ENCODE measurements at regions not wholly inside any gene's neighbourhood (a gene's known extent, or its start where the extent isn't known, plus 50 kb on each side); places are given as distances from the start of the nearest gene placed in this dataset.

DNA sequence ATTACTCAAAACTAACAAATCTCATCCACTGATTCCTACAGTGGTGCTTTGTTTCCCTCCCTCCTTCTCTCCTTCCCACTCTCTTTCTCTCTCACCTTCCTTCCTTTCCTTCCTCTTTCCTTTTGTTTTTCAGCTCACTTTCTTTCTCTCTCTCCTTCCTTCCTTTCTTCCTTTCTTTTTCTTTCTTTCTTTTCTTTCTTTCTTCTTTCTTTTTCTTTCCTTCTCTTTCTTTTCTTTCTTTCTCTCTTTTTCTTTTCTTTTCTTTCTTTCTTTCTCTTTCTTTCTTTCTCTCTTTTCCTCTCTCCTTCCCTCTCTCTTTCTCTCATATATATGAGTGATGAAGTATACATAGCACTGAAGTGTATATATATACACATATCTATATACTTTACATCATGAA, 241.4 kb downstream of the CENPW start:
- H3K27ac ChIP-seq, result no peak overlapping the region
- TF ChIP-seq, protein P1, sequence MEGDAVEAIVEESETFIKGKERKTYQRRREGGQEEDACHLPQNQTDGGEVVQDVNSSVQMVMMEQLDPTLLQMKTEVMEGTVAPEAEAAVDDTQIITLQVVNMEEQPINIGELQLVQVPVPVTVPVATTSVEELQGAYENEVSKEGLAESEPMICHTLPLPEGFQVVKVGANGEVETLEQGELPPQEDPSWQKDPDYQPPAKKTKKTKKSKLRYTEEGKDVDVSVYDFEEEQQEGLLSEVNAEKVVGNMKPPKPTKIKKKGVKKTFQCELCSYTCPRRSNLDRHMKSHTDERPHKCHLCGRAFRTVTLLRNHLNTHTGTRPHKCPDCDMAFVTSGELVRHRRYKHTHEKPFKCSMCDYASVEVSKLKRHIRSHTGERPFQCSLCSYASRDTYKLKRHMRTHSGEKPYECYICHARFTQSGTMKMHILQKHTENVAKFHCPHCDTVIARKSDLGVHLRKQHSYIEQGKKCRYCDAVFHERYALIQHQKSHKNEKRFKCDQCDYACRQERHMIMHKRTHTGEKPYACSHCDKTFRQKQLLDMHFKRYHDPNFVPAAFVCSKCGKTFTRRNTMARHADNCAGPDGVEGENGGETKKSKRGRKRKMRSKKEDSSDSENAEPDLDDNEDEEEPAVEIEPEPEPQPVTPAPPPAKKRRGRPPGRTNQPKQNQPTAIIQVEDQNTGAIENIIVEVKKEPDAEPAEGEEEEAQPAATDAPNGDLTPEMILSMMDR (IDR thresholded peaks at IDR 0.05), result no peak
- TF ChIP-seq ZFX (IDR thresholded peaks at IDR 0.05; ENCODE audit: borderline replicate concordance), result no peak

DNA sequence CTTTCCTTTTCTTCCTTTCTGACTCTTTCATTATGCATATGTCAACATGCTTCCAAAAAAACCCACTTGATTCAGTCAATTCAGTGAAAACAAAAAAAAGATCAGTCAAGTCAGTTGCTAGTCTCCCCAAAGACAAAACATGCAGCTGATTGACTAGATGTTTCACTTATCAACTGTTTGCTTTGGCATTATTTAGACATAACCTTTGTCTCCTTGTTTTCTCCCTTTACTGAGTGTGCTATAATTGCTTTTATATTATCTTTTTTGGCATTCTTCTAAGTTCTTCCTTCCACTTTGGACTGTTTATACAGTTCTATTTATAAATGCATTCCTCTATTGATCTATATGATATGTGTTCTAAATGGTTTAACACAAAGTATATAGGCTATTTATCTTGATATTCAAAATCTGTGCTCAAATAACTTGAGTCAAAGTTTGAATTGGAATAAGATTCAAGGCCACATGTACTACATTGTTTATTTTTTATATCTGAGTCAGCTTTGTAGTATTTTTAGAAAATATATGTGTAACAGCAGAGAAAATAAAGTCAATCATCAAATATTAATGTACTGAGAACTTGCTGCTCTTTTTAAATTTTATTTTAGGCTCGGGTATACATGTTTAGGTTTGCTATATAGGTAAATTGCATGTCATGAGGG, 260.5 kb downstream of the CENPW start:
- peak overlapping the region; percentile 16; the same call in 1 of the 2 replicates for H3K27ac ChIP-seq
- no peak for TF ChIP-seq ZFX (IDR thresholded peaks at IDR 0.05; ENCODE audit: borderline replicate concordance)
- TF ChIP-seq, protein P1 (IDR thresholded peaks at IDR 0.05), result no peak

DNA sequence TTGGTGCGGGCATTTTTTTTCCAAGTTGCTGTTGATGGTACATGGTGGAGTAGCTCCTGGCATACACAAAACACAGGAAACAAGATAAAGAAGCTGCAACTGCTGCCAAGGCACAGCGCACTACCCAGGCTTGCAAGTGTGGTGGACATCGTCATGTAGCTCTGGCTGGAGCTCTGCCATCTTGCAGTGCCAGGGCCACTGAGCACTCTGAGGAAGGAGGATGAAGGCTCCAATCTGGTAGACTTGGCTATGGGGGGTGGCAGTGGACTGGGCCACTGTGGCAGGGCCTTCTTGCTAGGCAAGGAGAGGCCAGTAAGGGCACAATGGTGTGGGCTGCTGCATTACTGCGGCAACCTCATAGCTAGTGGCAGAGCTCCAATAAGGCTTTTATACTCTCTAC, 263.5 kb downstream of the CENPW start:
- no peak for TF ChIP-seq ZFX (IDR thresholded peaks at IDR 0.05; ENCODE audit: borderline replicate concordance)
- TF ChIP-seq, protein P1 (IDR thresholded peaks at IDR 0.05), result no peak
- no peak overlapping the region for H3K27ac ChIP-seq

DNA sequence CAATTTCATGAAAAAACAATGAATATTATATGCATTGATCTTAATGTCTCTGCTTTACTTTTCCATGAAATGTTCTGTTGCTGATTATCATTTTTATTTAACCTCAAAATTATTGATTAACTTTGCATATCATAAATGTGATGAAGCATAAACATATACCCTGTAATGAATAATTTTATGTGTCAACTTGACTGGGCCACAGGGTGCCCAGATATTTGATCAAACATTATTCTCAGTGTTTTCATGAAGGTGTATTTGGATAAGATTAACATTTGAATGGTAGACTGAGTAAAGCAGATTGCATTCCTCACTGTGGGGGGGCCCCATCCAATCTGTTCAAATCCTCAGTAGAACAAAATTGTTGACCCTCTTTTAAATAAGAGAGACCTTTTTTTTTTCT, 265.2 kb downstream of the CENPW start:
- H3K27ac ChIP-seq, result no peak overlapping the region
- TF ChIP-seq, protein P1 (IDR thresholded peaks at IDR 0.05), result no peak
- no peak for TF ChIP-seq ZFX (IDR thresholded peaks at IDR 0.05; ENCODE audit: borderline replicate concordance)

- H3K27ac ChIP-seq, result no peak overlapping the region
- TF ChIP-seq, protein P1 (IDR thresholded peaks at IDR 0.05), result no peak
- no peak for TF ChIP-seq ZFX (IDR thresholded peaks at IDR 0.05; ENCODE audit: borderline replicate concordance)
These were observed 267.4 kb downstream of the CENPW start for GRCh38 chr6:126607289-126607688.

GRCh38 chr6:126608681-126609080, 268.8 kb downstream of the CENPW start:
- H3K27ac ChIP-seq, result no peak overlapping the region
- TF ChIP-seq, protein P1 (IDR thresholded peaks at IDR 0.05), result no peak
- no peak for TF ChIP-seq ZFX (IDR thresholded peaks at IDR 0.05; ENCODE audit: borderline replicate concordance)

DNA sequence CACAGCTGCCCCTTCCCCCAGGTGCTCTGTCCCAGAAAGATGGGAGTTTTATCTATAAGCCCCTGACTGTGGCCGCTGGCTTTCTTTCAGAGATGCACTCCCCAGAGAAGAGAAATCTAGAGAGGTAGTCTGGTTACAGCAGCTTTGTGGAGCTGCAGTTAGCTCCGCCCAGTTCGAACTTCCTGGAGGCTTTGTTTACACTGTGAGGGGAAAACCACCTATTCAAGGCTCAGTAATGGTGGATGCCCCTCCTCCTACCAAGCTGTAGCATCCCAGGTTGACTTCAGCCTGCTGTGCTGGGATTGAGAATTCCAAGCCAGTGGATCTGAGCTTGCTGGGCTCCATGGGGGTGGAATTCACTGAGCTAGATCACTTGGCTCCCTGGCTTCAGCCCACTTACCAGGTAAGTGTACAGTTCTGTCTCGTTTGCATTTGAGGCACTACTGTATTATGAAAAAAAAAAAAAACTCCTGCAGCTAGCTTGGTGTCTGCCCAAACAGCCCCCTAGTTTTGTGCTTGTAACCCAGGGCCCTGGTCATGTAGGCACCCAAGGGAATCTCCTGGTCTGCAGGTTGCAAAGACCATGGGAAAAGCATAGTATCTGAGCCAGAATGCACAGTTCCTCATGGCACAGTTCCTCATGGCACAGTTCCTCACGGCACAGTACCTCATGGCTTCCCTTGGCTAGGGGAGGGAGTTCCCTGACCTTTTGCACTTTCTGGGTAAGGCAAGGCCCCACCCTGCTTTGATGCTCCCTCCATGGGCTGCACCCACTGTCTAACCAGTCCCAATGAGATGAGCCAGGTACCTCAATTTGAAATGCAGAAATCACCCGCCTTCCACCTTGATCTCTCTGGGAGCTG, 275.0 kb downstream of the CENPW start:
- TF ChIP-seq ZFX (IDR thresholded peaks at IDR 0.05; ENCODE audit: borderline replicate concordance), result no peak
- TF ChIP-seq, protein P1 (IDR thresholded peaks at IDR 0.05), result no peak
- H3K27ac ChIP-seq, result no peak overlapping the region; the same call in 1 of the 2 replicates
